ENCODE measurements at regions not wholly inside any gene's neighbourhood (a gene's known extent, or its start where the extent isn't known, plus 50 kb on each side); places are given as distances from the start of the nearest gene placed in this dataset.

DNA sequence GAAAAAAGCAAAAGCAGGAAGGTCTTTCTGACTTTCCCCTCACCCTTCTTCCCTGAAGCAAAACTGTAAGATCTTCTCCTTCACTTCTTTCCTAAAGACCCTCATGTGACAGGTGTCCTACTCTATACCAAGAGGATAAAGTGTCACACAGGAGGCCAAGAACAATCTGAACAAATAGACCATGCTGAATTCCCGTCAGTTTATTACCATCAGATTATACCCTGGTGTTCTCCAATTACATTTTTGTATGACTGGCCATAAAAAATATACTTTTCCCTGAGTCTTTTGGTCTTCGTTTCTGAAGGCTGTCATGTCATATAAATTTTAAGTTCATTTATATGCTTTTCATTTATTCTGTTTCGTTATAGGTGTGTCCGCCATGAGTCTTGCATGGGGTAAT, 371.4 kb upstream of the CNTN4 start:
- DNase-seq (ENCODE audit: low read depth), result no peak
- no peak for TF ChIP-seq MAX (IDR thresholded peaks at IDR 0.05; ENCODE audit: low read depth, low read length)
- H3K4me3 ChIP-seq (ENCODE audit: low read depth, low read length), result no peak overlapping the region

GRCh38 chr3:1728510-1728909, 370.2 kb upstream of the CNTN4 start:
- no peak for TF ChIP-seq MYC (IDR thresholded peaks at IDR 0.05; ENCODE audit: low read depth, low read length)
- no peak for TF ChIP-seq CTCF (IDR thresholded peaks at IDR 0.05; ENCODE audit: low read depth, low read length)
- no peak for TF ChIP-seq POLR2A (IDR thresholded peaks at IDR 0.05; ENCODE audit: extremely low read depth, insufficient read length)
- DNase-seq (ENCODE audit: low read depth), result no peak
- H3K4me3 ChIP-seq (ENCODE audit: low read depth, low read length), result no peak overlapping the region

DNA sequence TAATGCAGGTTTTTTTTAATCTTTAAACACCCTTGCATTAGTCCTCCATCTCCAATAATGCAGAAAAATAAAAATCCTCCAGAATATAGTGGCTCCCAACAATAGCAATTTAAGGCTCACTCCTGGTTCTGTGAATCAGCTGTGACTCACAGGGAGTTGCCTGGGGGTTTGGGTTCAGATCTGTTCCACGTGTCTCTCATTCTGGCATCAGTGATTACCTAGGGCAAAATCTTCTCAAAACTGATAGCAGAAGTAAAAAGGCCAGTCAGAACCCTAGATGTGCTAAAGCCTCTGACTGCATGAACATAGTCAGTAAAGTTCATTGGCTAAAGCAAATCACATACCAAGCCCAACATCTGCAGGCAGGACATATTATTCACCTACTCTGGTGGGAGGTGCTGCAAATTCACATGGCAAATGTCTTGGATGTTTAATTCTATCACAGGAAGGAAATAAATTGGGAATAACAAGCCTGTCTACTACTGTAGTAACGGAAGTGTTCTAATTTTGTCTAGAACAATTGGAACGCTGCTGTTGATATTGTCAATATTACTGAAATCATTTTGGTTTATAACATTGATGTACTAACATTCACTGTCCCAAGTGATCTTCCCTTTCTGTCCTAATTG, 364.1 kb upstream of the CNTN4 start:
- TF ChIP-seq MYC (IDR thresholded peaks at IDR 0.05; ENCODE audit: low read depth, low read length) (no peak), POLR2A (IDR thresholded peaks at IDR 0.05; ENCODE audit: extremely low read depth, insufficient read length) (no peak), CTCF (IDR thresholded peaks at IDR 0.05; ENCODE audit: low read depth, low read length) (no peak)
- DNase-seq (ENCODE audit: low read depth), result no peak
- no peak overlapping the region for H3K4me3 ChIP-seq (ENCODE audit: low read depth, low read length)

DNA sequence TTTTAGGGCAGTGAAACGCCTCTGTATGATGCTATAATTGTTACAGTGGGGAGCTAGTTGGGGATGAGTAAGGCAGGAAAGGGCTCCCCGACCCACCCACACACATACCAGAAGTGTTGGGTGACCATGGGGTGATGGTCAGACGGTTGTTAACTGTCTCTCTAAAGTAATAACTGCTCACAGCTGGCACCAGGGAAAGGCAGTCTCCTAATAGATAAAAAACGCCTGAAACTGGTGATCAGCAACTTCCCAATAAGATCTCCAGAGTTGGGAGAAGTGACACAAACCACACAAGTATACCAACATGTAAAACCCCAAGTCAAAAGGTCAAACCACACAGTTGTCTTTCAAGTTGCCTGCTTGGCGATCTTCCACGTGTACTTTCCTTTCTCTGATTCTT, 346.5 kb upstream of the CNTN4 start:
- no peak for TF ChIP-seq MAX (IDR thresholded peaks at IDR 0.05; ENCODE audit: low read depth, low read length)
- no peak for TF ChIP-seq POLR2A (IDR thresholded peaks at IDR 0.05; ENCODE audit: extremely low read depth, insufficient read length)
- TF ChIP-seq CTCF (IDR thresholded peaks at IDR 0.05; ENCODE audit: low read depth, low read length), result no peak
- TF ChIP-seq MYC (IDR thresholded peaks at IDR 0.05; ENCODE audit: low read depth, low read length), result no peak
- DNase-seq (ENCODE audit: low read depth), result peak; percentile 16
- H3K4me3 ChIP-seq (ENCODE audit: low read depth, low read length), result no peak overlapping the region

DNA sequence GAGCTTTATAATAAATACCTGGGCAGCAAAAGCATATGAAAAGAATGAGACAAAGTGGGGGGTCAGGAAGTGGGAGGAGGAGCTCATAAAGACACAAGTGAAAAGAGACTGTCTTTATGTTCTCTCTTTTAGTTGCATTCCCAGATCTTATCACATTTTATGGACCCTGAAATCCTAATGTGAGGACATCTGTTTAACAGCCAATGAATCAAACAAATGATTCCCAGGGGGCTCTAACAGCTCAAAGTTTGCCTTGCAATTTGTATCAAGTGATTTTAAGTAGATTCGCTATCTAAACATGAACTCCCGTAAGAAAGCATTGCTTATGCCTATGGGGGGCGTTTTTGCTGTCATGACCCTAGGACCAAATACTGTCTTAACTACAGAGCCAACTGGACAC, 332.3 kb upstream of the CNTN4 start:
- no peak overlapping the region for H3K4me3 ChIP-seq (ENCODE audit: low read depth, low read length)
- TF ChIP-seq POLR2A (IDR thresholded peaks at IDR 0.05; ENCODE audit: extremely low read depth, insufficient read length) (no peak), CTCF (IDR thresholded peaks at IDR 0.05; ENCODE audit: low read depth, low read length) (no peak), MYC (IDR thresholded peaks at IDR 0.05; ENCODE audit: low read depth, low read length) (no peak), MAX (IDR thresholded peaks at IDR 0.05; ENCODE audit: low read depth, low read length) (no peak)
- no peak for DNase-seq (ENCODE audit: low read depth)

DNA sequence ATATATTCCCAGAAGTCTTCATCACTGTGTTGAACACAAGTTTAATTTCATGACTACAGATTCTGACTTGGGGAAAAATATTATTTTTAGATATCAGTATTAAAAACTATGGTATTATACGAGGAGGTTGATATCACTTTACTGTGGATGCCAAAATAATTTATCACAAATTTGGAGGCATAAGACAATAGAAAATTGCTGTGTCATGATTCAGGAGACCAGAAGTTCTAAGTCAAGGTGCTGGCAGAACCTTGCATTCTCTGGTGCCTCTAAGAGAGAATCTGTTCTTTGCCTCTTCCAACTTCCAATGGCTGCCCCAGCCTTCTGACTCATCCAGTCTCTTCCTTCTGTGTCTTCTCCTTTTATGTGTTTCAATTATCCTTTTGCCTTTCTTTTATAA, 325.0 kb upstream of the CNTN4 start:
- no peak overlapping the region for H3K4me3 ChIP-seq (ENCODE audit: low read depth, low read length)
- DNase-seq (ENCODE audit: low read depth), result no peak
- no peak for TF ChIP-seq MYC (IDR thresholded peaks at IDR 0.05; ENCODE audit: low read depth, low read length)
- no peak for TF ChIP-seq CTCF (IDR thresholded peaks at IDR 0.05; ENCODE audit: low read depth, low read length)
- TF ChIP-seq POLR2A (IDR thresholded peaks at IDR 0.05; ENCODE audit: extremely low read depth, insufficient read length), result no peak
- no peak for TF ChIP-seq MAX (IDR thresholded peaks at IDR 0.05; ENCODE audit: low read depth, low read length)
